Loucy (cell line): ENCODE measurements at regions not wholly inside any gene's neighbourhood (a gene's known extent, or its start where the extent isn't known, plus 50 kb on each side); places are given as distances from the start of the nearest gene placed in this dataset.
"Not testable (repeated sequence)": the region's sequence is repeated elsewhere in the genome, so short reads cannot be mapped to it uniquely, and the experiment has no call there.

Source experiments
- H2AFZ ChIP-seq: fragments of 200-600 bp; sonication (generic); 2 replicates; pipeline ENCODE4 v1.6.0; 2016; ENCODE audit warnings: antibody characterized with exemption, mild to moderate bottlenecking, low read length, moderate library complexity
- H3F3A ChIP-seq: fragments of 200-600 bp; 2 replicates; pipeline ENCODE4 v1.6.0; 2016; ENCODE audit warnings: antibody characterized with exemption, low read depth, mild to moderate bottlenecking
- H3K27me3 ChIP-seq: fragments of 200-600 bp; sonication (generic); 2 replicates; pipeline ENCODE4 v1.6.1; 2014; ENCODE audit warnings: low read length, mild to moderate bottlenecking; ENCODE audit not compliant: insufficient read depth, poor library complexity, severe bottlenecking
- H3K36me3 ChIP-seq: fragments of 200-600 bp; sonication (generic); 2 replicates; pipeline ENCODE4 v1.6.1; 2016; ENCODE audit warnings: low read length; ENCODE audit not compliant: insufficient read depth
- H3K4me1 ChIP-seq: fragments of 200-600 bp; sonication (generic); 2 replicates; pipeline ENCODE4 v1.5.1; 2014; ENCODE audit warnings: low read length, mild to moderate bottlenecking; ENCODE audit not compliant: insufficient read depth, poor library complexity, severe bottlenecking
- H3K4me2 ChIP-seq: fragments of 200-600 bp; sonication (generic); 2 replicates; pipeline ENCODE4 v1.6.0; 2014; ENCODE audit warnings: antibody characterized with exemption, low read length, low read depth, mild to moderate bottlenecking; ENCODE audit not compliant: poor library complexity, severe bottlenecking
- H3K4me3 ChIP-seq: fragments of 200-600 bp; sonication (generic); 2 replicates; pipeline ENCODE4 v1.5.1; 2014; ENCODE audit warnings: low read length, mild to moderate bottlenecking, mixed read lengths; ENCODE audit not compliant: poor library complexity, severe bottlenecking
- H3K79me2 ChIP-seq: fragments of 200-600 bp; sonication (generic); 2 replicates; pipeline ENCODE4 v1.6.1; 2014; ENCODE audit warnings: low read length; ENCODE audit not compliant: insufficient read depth
- H3K9ac ChIP-seq: fragments of 200-600 bp; sonication (generic); 2 replicates; pipeline ENCODE4 v1.6.0; 2014; ENCODE audit warnings: mild to moderate bottlenecking, low read depth, low read length, moderate library complexity; ENCODE audit not compliant: poor library complexity, severe bottlenecking
- H3K9me2 ChIP-seq: fragments of 200-600 bp; sonication (generic); replicated peaks from 2 replicates; pipeline ENCODE4 v1.6.1; 2016; ENCODE audit warnings: low read depth, low read length, mixed read lengths
- H3K9me3 ChIP-seq: fragments of 200-600 bp; sonication (generic); 2 replicates; pipeline ENCODE4 v1.6.1; 2014; ENCODE audit warnings: mild to moderate bottlenecking, antibody characterized with exemption, low read length, low read depth; ENCODE audit not compliant: insufficient read depth
- H4K20me1 ChIP-seq: fragments of 200-600 bp; sonication (generic); 2 replicates; pipeline ENCODE4 v1.6.0; 2014; ENCODE audit warnings: antibody characterized with exemption, low read length, mild to moderate bottlenecking; ENCODE audit not compliant: insufficient read depth, poor library complexity, severe bottlenecking
- EZH2phosphoT487 ChIP-seq: fragments of 200-600 bp; IDR thresholded peaks from 2 replicates; pipeline ENCODE4 v1.6.1; 2018; ENCODE audit warnings: antibody characterized with exemption, mild to moderate bottlenecking, moderate library complexity, borderline replicate concordance
- TF ChIP-seq, protein P1 (sequence below): fragments of 200-600 bp; sonication (generic); conservative IDR thresholded peaks from 2 replicates; pipeline ENCODE4 v1.5.1; 2014; ENCODE audit warnings: mild to moderate bottlenecking, antibody characterized with exemption, low read length

GRCh38 chr13:80901530-80901929, 560.6 kb upstream of the SPRY2 start:
- no peaks in the 10 kb centered on the region for H3K27me3 ChIP-seq
- H3K4me1 ChIP-seq = no peaks in the 10 kb centered on the region
- no peaks in the 10 kb centered on the region for H3F3A ChIP-seq
- H3K4me3 ChIP-seq = no peak overlapping the region
- no peaks in the 10 kb centered on the region for H3K36me3 ChIP-seq
- no peak overlapping the region for H2AFZ ChIP-seq
- H3K9me3 ChIP-seq = no peaks in the 10 kb centered on the region
- no peak for TF ChIP-seq EZH2phosphoT487
- TF ChIP-seq, protein P1, sequence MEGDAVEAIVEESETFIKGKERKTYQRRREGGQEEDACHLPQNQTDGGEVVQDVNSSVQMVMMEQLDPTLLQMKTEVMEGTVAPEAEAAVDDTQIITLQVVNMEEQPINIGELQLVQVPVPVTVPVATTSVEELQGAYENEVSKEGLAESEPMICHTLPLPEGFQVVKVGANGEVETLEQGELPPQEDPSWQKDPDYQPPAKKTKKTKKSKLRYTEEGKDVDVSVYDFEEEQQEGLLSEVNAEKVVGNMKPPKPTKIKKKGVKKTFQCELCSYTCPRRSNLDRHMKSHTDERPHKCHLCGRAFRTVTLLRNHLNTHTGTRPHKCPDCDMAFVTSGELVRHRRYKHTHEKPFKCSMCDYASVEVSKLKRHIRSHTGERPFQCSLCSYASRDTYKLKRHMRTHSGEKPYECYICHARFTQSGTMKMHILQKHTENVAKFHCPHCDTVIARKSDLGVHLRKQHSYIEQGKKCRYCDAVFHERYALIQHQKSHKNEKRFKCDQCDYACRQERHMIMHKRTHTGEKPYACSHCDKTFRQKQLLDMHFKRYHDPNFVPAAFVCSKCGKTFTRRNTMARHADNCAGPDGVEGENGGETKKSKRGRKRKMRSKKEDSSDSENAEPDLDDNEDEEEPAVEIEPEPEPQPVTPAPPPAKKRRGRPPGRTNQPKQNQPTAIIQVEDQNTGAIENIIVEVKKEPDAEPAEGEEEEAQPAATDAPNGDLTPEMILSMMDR = no peak
- H3K9ac ChIP-seq = no peak overlapping the region
- no peaks in the 10 kb centered on the region for H4K20me1 ChIP-seq
- no peak overlapping the region for H3K4me2 ChIP-seq
- no peaks in the 10 kb centered on the region for H3K79me2 ChIP-seq
- H3K9me2 ChIP-seq = no peaks in the 10 kb centered on the region

DNA sequence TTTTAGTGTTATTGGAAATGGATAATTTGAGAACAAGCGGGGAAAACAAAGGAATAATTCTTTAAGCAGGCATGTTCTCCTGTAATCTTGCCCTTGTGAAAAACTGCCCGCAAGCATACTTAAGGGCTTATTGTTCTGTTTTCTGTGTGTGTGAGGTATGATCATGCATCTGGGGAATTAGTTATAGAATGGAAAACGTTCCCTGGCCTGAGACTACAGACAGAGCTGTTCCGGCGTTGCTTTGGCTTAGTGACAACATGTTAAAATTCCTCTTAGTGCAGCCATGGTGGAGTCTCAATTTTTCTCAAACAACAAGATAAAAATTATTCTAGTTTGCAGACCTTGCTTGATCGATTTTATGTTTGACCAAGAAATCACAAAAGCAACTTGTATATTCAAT, 560.2 kb upstream of the SPRY2 start:
- H2AFZ ChIP-seq = no peak overlapping the region
- no peak overlapping the region for H3K9ac ChIP-seq
- H3K4me3 ChIP-seq = no peak overlapping the region
- no peaks in the 10 kb centered on the region for H3K79me2 ChIP-seq
- H3K9me2 ChIP-seq = no peaks in the 10 kb centered on the region
- no peaks in the 10 kb centered on the region for H3F3A ChIP-seq
- no peak overlapping the region for H3K4me2 ChIP-seq
- no peaks in the 10 kb centered on the region for H3K36me3 ChIP-seq
- no peak for TF ChIP-seq EZH2phosphoT487
- TF ChIP-seq, protein P1 = no peak
- no peaks in the 10 kb centered on the region for H3K27me3 ChIP-seq
- H3K4me1 ChIP-seq = no peaks in the 10 kb centered on the region
- no peaks in the 10 kb centered on the region for H3K9me3 ChIP-seq
- no peaks in the 10 kb centered on the region for H4K20me1 ChIP-seq

DNA sequence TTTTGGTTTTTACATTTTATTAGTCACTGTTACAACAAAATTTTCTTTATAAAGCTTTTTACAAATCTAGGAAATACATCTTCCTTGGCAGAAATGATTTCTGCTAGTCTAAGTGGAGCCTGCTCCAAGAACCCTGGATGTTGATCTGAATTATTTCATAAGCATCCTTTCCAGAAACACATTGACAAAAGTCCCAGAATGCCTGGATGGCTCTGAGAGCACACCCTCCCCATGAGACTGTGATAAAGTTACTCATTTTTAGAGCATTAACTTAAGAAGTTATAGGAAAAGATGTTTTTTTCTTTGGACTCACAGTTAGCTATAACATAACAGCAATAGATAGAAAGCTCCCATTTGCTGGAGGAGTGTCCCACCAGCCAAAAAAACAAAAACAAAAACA, 559.6 kb upstream of the SPRY2 start:
- Histone ChIP-seq H3K9me3 (no peaks in the 10 kb centered on the region), H3K79me2 (no peaks in the 10 kb centered on the region), H3K36me3 (no peaks in the 10 kb centered on the region), H3F3A (no peaks in the 10 kb centered on the region), H3K27me3 (no peaks in the 10 kb centered on the region), H3K9ac (no peak overlapping the region), H3K9me2 (no peaks in the 10 kb centered on the region), H3K4me1 (no peaks in the 10 kb centered on the region), H4K20me1 (no peaks in the 10 kb centered on the region), H3K4me3 (no peak overlapping the region), H3K4me2 (no peak overlapping the region), H2AFZ (no peak overlapping the region)
- TF ChIP-seq, protein P1 = no peak
- no peak for TF ChIP-seq EZH2phosphoT487

- H3K9me2 ChIP-seq, H3K9me3 ChIP-seq, H3K9ac ChIP-seq, H3K36me3 ChIP-seq, H3F3A ChIP-seq, H3K4me2 ChIP-seq, H3K4me1 ChIP-seq, H3K27me3 ChIP-seq, H4K20me1 ChIP-seq, H2AFZ ChIP-seq, H3K79me2 ChIP-seq, H3K4me3 ChIP-seq: not testable (repeated sequence)
Measured at GRCh38 chr13:80897641-80898040, 556.7 kb upstream of the SPRY2 start.
